B cell (primary cell): ENCODE measurements at regions not wholly inside any gene's neighbourhood (a gene's known extent, or its start where the extent isn't known, plus 50 kb on each side); places are given as distances from the start of the nearest gene placed in this dataset.

Experiments
- ATAC-seq: fragments of 200-7000 bp; cut with Tn5 transposase; one replicate; pipeline ENCODE4 v1.10.0; 2021; ENCODE audit warnings: low read depth, mild to moderate bottlenecking, moderate number of reproducible peaks, moderate library complexity
- CTCF ChIA-PET: fragments of 350-600 bp; sonication (Branson Sonifier 250); formaldehyde crosslinking; loops from one replicate; lab custom pipeline; 2021; ENCODE audit warnings: antibody characterized with exemption, inconsistent platforms; lab: Charles Lee
- POLR2A ChIA-PET: fragments of 350-600 bp; sonication (Branson Sonifier 250); formaldehyde crosslinking; loops from one replicate; lab custom pipeline; 2021; ENCODE audit warnings: antibody characterized with exemption; lab: Charles Lee
- DNase-seq: peaks from one replicate; pipeline ENCODE4 v3.0.0; 2013
- H2AFZ ChIP-seq: 2 replicates; pipeline ENCODE4 v1.6.1; 2012; ENCODE audit warnings: mild to moderate bottlenecking, low read depth, low read length; ENCODE audit not compliant: insufficient read depth, poor library complexity, severe bottlenecking
- H3K27ac ChIP-seq, 2 donors: 1 replicate in 1 of 2; 2 replicates in 1 of 2; pipeline ENCODE4 v1.5.1; 2012 to 2013; ENCODE audit warnings: low read length in 2 of 2, mild to moderate bottlenecking in 2 of 2, moderate library complexity in 1 of 2
- H3K27me3 ChIP-seq, 4 experiments: fragments of 200-600 bp in 1 of 4; sonication (generic) in 1 of 4; replicated peaks in 1 of 4; 1 replicate in 2 of 4; 2 replicates in 2 of 4; pipeline versions ENCODE4 v1.6.1 to v1.7.0; 2013 to 2016; ENCODE audit warnings: low read length in 3 of 4, mild to moderate bottlenecking in 2 of 4, mixed read lengths in 1 of 4, moderate library complexity in 1 of 4; ENCODE audit not compliant: insufficient read depth in 4 of 4, control insufficient read depth in 3 of 4; ENCODE audit errors: control extremely low read depth in 1 of 4
- H3K36me3 ChIP-seq, 2 experiments: replicated peaks in 1 of 2; 1 replicate in 1 of 2; 2 replicates in 1 of 2; pipeline versions ENCODE4 v1.6.1 to v1.7.1; 2013; ENCODE audit warnings: low read length in 1 of 2; ENCODE audit not compliant: insufficient read depth in 2 of 2, control insufficient read depth in 1 of 2; ENCODE audit errors: control extremely low read depth in 1 of 2, extremely low read depth in 1 of 2
- H3K4me1 ChIP-seq, 2 donors: fragments of 200-600 bp in 1 of 2; sonication (generic) in 1 of 2; 1 replicate in 1 of 2; 2 replicates in 1 of 2; pipeline versions ENCODE4 v1.5.1 to v1.6.1; 2013 to 2017; ENCODE audit warnings: low read length in 2 of 2; ENCODE audit not compliant: control insufficient read depth in 2 of 2, insufficient read depth in 2 of 2
- H3K4me2 ChIP-seq: replicated peaks from 2 replicates; pipeline ENCODE3; 2012; ENCODE audit warnings: mild to moderate bottlenecking, low read depth, low read length; ENCODE audit not compliant: poor library complexity, severe bottlenecking
- H3K4me3 ChIP-seq, 5 experiments: fragments of 200-600 bp in 1 of 5; sonication (generic) in 1 of 5; 1 replicate in 3 of 5; 2 replicates in 2 of 5; pipeline versions ENCODE4 v1.5.1 to v1.7.0; 2011 to 2016; ENCODE audit warnings: low read length in 4 of 5, mild to moderate bottlenecking in 4 of 5, low read depth in 2 of 5, control low read depth in 1 of 5, moderate library complexity in 1 of 5; ENCODE audit not compliant: insufficient read depth in 1 of 5; ENCODE audit errors: control extremely low read depth in 1 of 5, extremely low read depth in 1 of 5
- H3K79me2 ChIP-seq: fragments of 200-600 bp; sonication (generic); one replicate; pipeline ENCODE4 v1.6.0; 2016; ENCODE audit warnings: low read length; ENCODE audit not compliant: control insufficient read depth, insufficient read depth
- H3K9ac ChIP-seq: fragments of 200-600 bp; sonication (generic); 2 replicates; pipeline ENCODE4 v1.6.1; 2017; ENCODE audit warnings: mild to moderate bottlenecking, low read length, moderate library complexity
- H3K9me3 ChIP-seq, 3 donors: one replicate each; pipeline versions ENCODE4 v1.6.1 to v1.7.1; 2013; ENCODE audit warnings: low read length in 2 of 3; ENCODE audit not compliant: control insufficient read depth in 2 of 3, insufficient read depth in 1 of 3; ENCODE audit errors: control extremely low read depth in 1 of 3
- H4K20me1 ChIP-seq: 2 replicates; pipeline ENCODE4 v1.6.0; 2012; ENCODE audit warnings: mild to moderate bottlenecking, low read length; ENCODE audit not compliant: insufficient read depth, control insufficient read depth, poor library complexity, severe bottlenecking
- H3K27ac Mint-ChIP-seq: one replicate; pipeline ENCODE4 v1.8.0; 2021; ENCODE audit warnings: mixed read lengths
- H3K27me3 Mint-ChIP-seq: one replicate; pipeline ENCODE4 v1.8.0; 2021; ENCODE audit warnings: mixed read lengths
- H3K4me1 Mint-ChIP-seq: one replicate; pipeline ENCODE4 v1.8.0; 2021; ENCODE audit warnings: mixed read lengths
- H3K4me3 Mint-ChIP-seq: one replicate; pipeline ENCODE4 v1.8.0; 2021; ENCODE audit warnings: mixed read lengths
- H3K9me3 Mint-ChIP-seq: one replicate; pipeline ENCODE4 v1.8.0; 2022; ENCODE audit warnings: mixed read lengths; ENCODE audit not compliant: insufficient read depth
- CTCF ChIP-seq: fragments of 200-600 bp; IDR thresholded peaks from one replicate; pipeline ENCODE4 v1.8.0; 2022; ENCODE audit warnings: antibody characterized with exemption, mild to moderate bottlenecking
- EZH2 ChIP-seq: IDR thresholded peaks from 2 replicates; pipeline ENCODE4 v1.6.1; 2012; ENCODE audit warnings: borderline replicate concordance, low read depth, mild to moderate bottlenecking, moderate library complexity, low read length; ENCODE audit not compliant: insufficient read depth, poor library complexity, severe bottlenecking
- WGBS: methylation state at CpG from one replicate; pipeline ENCODE4 v1.1.5; 2013; ENCODE audit warnings: missing lambda C conversion rate; ENCODE audit not compliant: insufficient coverage; 5-methylcytosine and 5-hydroxymethylcytosine counted together
- intact Hi-C: fragments of 100-400 bp; cut with micrococcal nuclease; formaldehyde crosslinking; loops from one replicate; pipeline ENCODE4 v1.10.0; 2022

- Mint-ChIP-seq H3K27ac (no peak overlapping the region), H3K4me3 (no peak overlapping the region), H3K4me1 (no peaks in the 10 kb centered on the region), H3K27me3 (peaks cover 55% of the 10 kb centered on the region), H3K9me3 (no peaks in the 10 kb centered on the region)
- ChIA-PET CTCF (interaction anchor here (0.9 kb wide), 1 partner anchor 9 kb away, joined by 3 read pairs; no protein-coding TSS in a partner anchor), POLR2A (interaction anchor here (0.6 kb wide), 1 partner anchor 243 kb away, joined by 3 read pairs; no protein-coding TSS in a partner anchor)
- no peak overlapping the region for H3K4me3 ChIP-seq
- no peak overlapping the region for H3K4me2 ChIP-seq
- H4K20me1 ChIP-seq: no peaks in the 10 kb centered on the region
- ATAC-seq (no peak), DNase-seq (no peak)
- H3K9me3 ChIP-seq: peaks cover 0 to 3% (median 0%) of the 10 kb centered on the region in 3 donors
- 67% methylated on average over 8 of the region's 8 CpGs for WGBS
- H3K79me2 ChIP-seq: no peaks in the 10 kb centered on the region
- no peak overlapping the region for H3K9ac ChIP-seq
- H3K36me3 ChIP-seq: no peaks in the 10 kb centered on the region
- H3K27ac ChIP-seq: no peak overlapping the region
- intact Hi-C loops: no loop called here
- H3K27me3 ChIP-seq: peaks cover 0 to 18% (median 6%) of the 10 kb centered on the region in 4 experiments
- no peaks in the 10 kb centered on the region for H3K4me1 ChIP-seq
- H2AFZ ChIP-seq: no peak overlapping the region
- TF ChIP-seq EZH2: no peak
- TF ChIP-seq CTCF: no peak
Observed at GRCh38 chr2:234251326-234252271, 201.1 kb downstream of the SPP2 start.

GRCh38 chr2:234250926-234251325, 200.4 kb downstream of the SPP2 start:
- Mint-ChIP-seq H3K27me3 (peaks cover 51% of the 10 kb centered on the region), H3K9me3 (no peaks in the 10 kb centered on the region), H3K27ac (no peak overlapping the region), H3K4me3 (no peak overlapping the region), H3K4me1 (no peaks in the 10 kb centered on the region)
- Histone ChIP-seq H3K4me2 (no peak overlapping the region), H3K9me3 (peaks cover 0 to 3% (median 0%) of the 10 kb centered on the region in 3 donors), H4K20me1 (no peaks in the 10 kb centered on the region), H2AFZ (no peak overlapping the region), H3K9ac (no peak overlapping the region), H3K27me3 (peaks cover 0 to 15% (median 6%) of the 10 kb centered on the region in 4 experiments), H3K36me3 (no peaks in the 10 kb centered on the region), H3K4me1 (no peaks in the 10 kb centered on the region), H3K27ac (no peak overlapping the region), H3K4me3 (no peak overlapping the region), H3K79me2 (no peaks in the 10 kb centered on the region)
- POLR2A ChIA-PET: interaction anchor here (0.6 kb wide), 1 partner anchor 243 kb away, joined by 3 read pairs; no protein-coding TSS in a partner anchor
- TF ChIP-seq CTCF (no peak), EZH2 (no peak)
- no CpG with 5 or more reads among the region's 2 CpGs for WGBS
- intact Hi-C loops: no loop called here
- no peak for DNase-seq
- CTCF ChIA-PET: no interaction called here
- ATAC-seq: no peak
